HG03558 (cell line): ENCODE measurements at regions not wholly inside any gene's neighbourhood (a gene's known extent, or its start where the extent isn't known, plus 50 kb on each side); places are given as distances from the start of the nearest gene placed in this dataset.

Experiments used
- ATAC-seq: cut with Tn5 transposase; IDR thresholded peaks from one replicate; pipeline ENCODE4 v1.9.1; 2021; ENCODE audit warnings: moderate number of reproducible peaks; ENCODE audit not compliant: unreplicated experiment; ENCODE audit errors: extremely low read depth

- no peak for ATAC-seq
Measured at GRCh38 chr1:37265786-37266667, 208.4 kb upstream of the ZC3H12A start.

- ATAC-seq = no peak
Measured at GRCh38 chr1:37267111-37267835, 207.1 kb upstream of the ZC3H12A start.

- ATAC-seq = no peak
Measured at GRCh38 chr1:37270639-37271038, 203.7 kb upstream of the ZC3H12A start.

- no peak for ATAC-seq
Measured at GRCh38 chr1:37272626-37273025, 201.8 kb upstream of the ZC3H12A start.

GRCh38 chr1:37274486-37274885 is 199.9 kb upstream of the ZC3H12A start:
- no peak for ATAC-seq

GRCh38 chr1:37274938-37275631 is 199.3 kb upstream of the ZC3H12A start:
- no peak for ATAC-seq

- ATAC-seq = no peak
Measured at GRCh38 chr1:37277366-37277765, 197.0 kb upstream of the ZC3H12A start.

GRCh38 chr1:37281354-37281753 is 193.0 kb upstream of the ZC3H12A start:
- no peak for ATAC-seq

GRCh38 chr1:37282764-37283163 is 191.6 kb upstream of the ZC3H12A start:
- ATAC-seq = no peak

GRCh38 chr1:37284053-37284452 is 190.3 kb upstream of the ZC3H12A start:
- no peak for ATAC-seq

GRCh38 chr1:37286881-37287280 is 187.5 kb upstream of the ZC3H12A start:
- ATAC-seq = no peak

GRCh38 chr1:37288900-37289299 is 185.5 kb upstream of the ZC3H12A start:
- ATAC-seq = peak; percentile 91

GRCh38 chr1:37290718-37291117 is 183.7 kb upstream of the ZC3H12A start:
- ATAC-seq = no peak

GRCh38 chr1:37292789-37293188 is 181.6 kb upstream of the ZC3H12A start:
- no peak for ATAC-seq

GRCh38 chr1:37294096-37294495 is 180.3 kb upstream of the ZC3H12A start:
- no peak for ATAC-seq

- ATAC-seq = no peak
Measured at GRCh38 chr1:37294529-37294928, 179.9 kb upstream of the ZC3H12A start.

- no peak for ATAC-seq
Measured at GRCh38 chr1:37298769-37299168, 175.6 kb upstream of the ZC3H12A start.

GRCh38 chr1:37299216-37299615 is 175.2 kb upstream of the ZC3H12A start:
- no peak for ATAC-seq

GRCh38 chr1:37303884-37304574 is 170.4 kb upstream of the ZC3H12A start:
- no peak for ATAC-seq

- ATAC-seq = no peak
Measured at GRCh38 chr1:37305108-37305507, 169.3 kb upstream of the ZC3H12A start.
